SK-N-SH (cell line): ENCODE measurements at regions not wholly inside any gene's neighbourhood (a gene's known extent, or its start where the extent isn't known, plus 50 kb on each side); places are given as distances from the start of the nearest gene placed in this dataset.

Source experiments
- CTCF ChIP-seq: fragments of 200-600 bp; sonication (generic); IDR thresholded peaks from 2 replicates; pipeline ENCODE4 v1.6.1; 2017; ENCODE audit warnings: antibody characterized with exemption, mild to moderate bottlenecking, moderate library complexity
- MAX ChIP-seq: IDR thresholded peaks from 2 replicates; pipeline ENCODE4 v1.4.0; 2012; ENCODE audit warnings: low read depth
- MXI1 ChIP-seq: IDR thresholded peaks from 2 replicates; pipeline ENCODE4 v1.6.1; 2012; ENCODE audit warnings: mild to moderate bottlenecking, low read depth, low read length, improper control_type of control experiment
- NRF1 ChIP-seq: IDR thresholded peaks from 2 replicates; pipeline ENCODE4 v1.6.1; 2012; ENCODE audit warnings: low read depth, mild to moderate bottlenecking, low read length
- RXRA ChIP-seq: IDR thresholded peaks from 2 replicates; pipeline ENCODE4 v1.4.0; 2012; ENCODE audit warnings: low read depth, mild to moderate bottlenecking, borderline replicate concordance
- ZBTB33 ChIP-seq: IDR thresholded peaks from 2 replicates; pipeline ENCODE4 v1.4.0; 2012; ENCODE audit warnings: low read depth, borderline replicate concordance

- TF ChIP-seq RXRA (no peak), MXI1 (no peak), CTCF (no peak), ZBTB33 (no peak), NRF1 (no peak), MAX (no peak)
These were observed 1148.0 kb downstream of the NSUN3 start for GRCh38 chr3:95210878-95211277.
